NCI-H2227 (cell line): ENCODE measurements at regions not wholly inside any gene's neighbourhood (a gene's known extent, or its start where the extent isn't known, plus 50 kb on each side); places are given as distances from the start of the nearest gene placed in this dataset.
"Not testable (repeated sequence)": the region's sequence is repeated elsewhere in the genome, so short reads cannot be mapped to it uniquely, and the experiment has no call there.

Source experiments
- DNase-seq: peaks from one replicate; lab custom pipeline; 2025; ENCODE audit not compliant: unreplicated experiment; lab: John Stamatoyannopoulos, UW

- no peak for DNase-seq
These were observed 183.4 kb downstream of the NFKBIZ start for GRCh38 chr3:102032491-102033383.

GRCh38 chr3:102034639-102035451, 185.5 kb downstream of the NFKBIZ start:
- no peak for DNase-seq

- no peak for DNase-seq
These were observed 186.7 kb downstream of the NFKBIZ start for GRCh38 chr3:102036017-102036416.

GRCh38 chr3:102036472-102036871, 187.2 kb downstream of the NFKBIZ start:
- DNase-seq = no peak

GRCh38 chr3:102037209-102037608, 187.9 kb downstream of the NFKBIZ start:
- DNase-seq = no peak

- DNase-seq = no peak
These were observed 188.5 kb downstream of the NFKBIZ start for GRCh38 chr3:102037791-102038190.

GRCh38 chr3:102038477-102039142, 189.3 kb downstream of the NFKBIZ start:
- DNase-seq = no peak

- not testable (repeated sequence) for DNase-seq
These were observed 190.8 kb downstream of the NFKBIZ start for GRCh38 chr3:102040144-102040543.

GRCh38 chr3:102053375-102053989, 204.2 kb downstream of the NFKBIZ start:
- DNase-seq = no peak

GRCh38 chr3:102054543-102055080, 205.3 kb downstream of the NFKBIZ start:
- no peak for DNase-seq

- DNase-seq = no peak
These were observed 208.6 kb downstream of the NFKBIZ start for GRCh38 chr3:102057781-102058421.

- DNase-seq = no peak
These were observed 210.0 kb downstream of the NFKBIZ start for GRCh38 chr3:102059145-102059943.

GRCh38 chr3:102060814-102061213, 211.5 kb downstream of the NFKBIZ start:
- DNase-seq = no peak

GRCh38 chr3:102063572-102063971, 214.3 kb downstream of the NFKBIZ start:
- DNase-seq = no peak

GRCh38 chr3:102066470-102066869, 217.2 kb downstream of the NFKBIZ start:
- DNase-seq = no peak

- peak; percentile 8 for DNase-seq
These were observed 219.0 kb downstream of the NFKBIZ start for GRCh38 chr3:102068327-102068726.

GRCh38 chr3:102068736-102069135, 219.4 kb downstream of the NFKBIZ start:
- no peak for DNase-seq

GRCh38 chr3:102069211-102069662, 219.9 kb downstream of the NFKBIZ start:
- DNase-seq = no peak

- DNase-seq = no peak
These were observed 225.6 kb downstream of the NFKBIZ start for GRCh38 chr3:102074946-102075345.
